Neural progenitor cell (in vitro differentiated cells): ENCODE measurements at regions not wholly inside any gene's neighbourhood (a gene's known extent, or its start where the extent isn't known, plus 50 kb on each side); places are given as distances from the start of the nearest gene placed in this dataset.

Source experiments
- DNase-seq: peaks from one replicate; pipeline ENCODE4 v3.0.0-alpha.2; 2016; ENCODE audit warnings: low spot score
- H2AFZ ChIP-seq: fragments of 200-600 bp; sonication (generic); replicated peaks from 2 replicates; pipeline ENCODE4 v1.6.1; 2016; ENCODE audit warnings: antibody characterized with exemption
- H3F3A ChIP-seq: fragments of 200-600 bp; sonication (generic); 2 replicates; pipeline ENCODE4 v1.6.1; 2016; ENCODE audit warnings: antibody characterized with exemption, low read depth
- H3K27ac ChIP-seq: fragments of 200-600 bp; sonication (generic); 2 replicates; pipeline ENCODE4 v1.5.1; 2016; ENCODE audit warnings: mild to moderate bottlenecking
- H3K27me3 ChIP-seq: fragments of 200-600 bp; sonication (generic); 2 replicates; pipeline ENCODE4 v1.6.1; 2016; ENCODE audit warnings: mild to moderate bottlenecking, moderate library complexity
- H3K36me3 ChIP-seq: fragments of 200-600 bp; sonication (generic); 2 replicates; pipeline ENCODE4 v1.5.1; 2016
- H3K4me1 ChIP-seq: fragments of 200-600 bp; sonication (generic); 2 replicates; pipeline ENCODE4 v1.6.1; 2016; ENCODE audit warnings: mixed run types
- H3K4me2 ChIP-seq: fragments of 200-600 bp; sonication (generic); 2 replicates; pipeline ENCODE4 v1.6.1; 2016
- H3K4me3 ChIP-seq: fragments of 200-600 bp; sonication (generic); 2 replicates; pipeline ENCODE4 v1.5.1; 2016
- H3K79me2 ChIP-seq: fragments of 200-600 bp; sonication (generic); 2 replicates; pipeline ENCODE4 v1.6.1; 2016; ENCODE audit warnings: low read depth
- H3K9ac ChIP-seq: fragments of 200-600 bp; sonication (generic); 2 replicates; pipeline ENCODE4 v1.6.1; 2016
- H3K9me3 ChIP-seq: fragments of 200-600 bp; sonication (generic); 2 replicates; pipeline ENCODE4 v1.5.1; 2016; ENCODE audit warnings: low read depth
- H4K20me1 ChIP-seq: fragments of 200-600 bp; sonication (generic); 2 replicates; pipeline ENCODE4 v1.6.1; 2016; ENCODE audit warnings: low read depth
- H3K27ac Mint-ChIP-seq: 3 replicates; pipeline ENCODE4 v1.8.0; 2021; ENCODE audit warnings: mixed read lengths
- H3K27me3 Mint-ChIP-seq: 2 replicates; pipeline ENCODE4 v1.8.0; 2022; ENCODE audit warnings: low read depth, mild to moderate bottlenecking, inconsistent platforms, moderate library complexity, mixed read lengths; ENCODE audit not compliant: insufficient read depth
- H3K36me3 Mint-ChIP-seq: 3 replicates; pipeline ENCODE4 v1.8.0; 2021; ENCODE audit warnings: mixed read lengths
- H3K4me1 Mint-ChIP-seq: 3 replicates; pipeline ENCODE4 v1.8.0; 2021; ENCODE audit warnings: mixed read lengths
- H3K4me3 Mint-ChIP-seq: 3 replicates; pipeline ENCODE4 v1.8.0; 2021; ENCODE audit warnings: mild to moderate bottlenecking, moderate library complexity, mixed read lengths
- H3K9me3 Mint-ChIP-seq: 3 replicates; pipeline ENCODE4 v1.8.0; 2020; ENCODE audit warnings: mixed read lengths
- CTCF ChIP-seq: fragments of 200-600 bp; sonication (generic); IDR thresholded peaks from 2 replicates; pipeline ENCODE4 v1.5.1; 2017; ENCODE audit warnings: antibody characterized with exemption, mild to moderate bottlenecking
- EZH2 ChIP-seq: fragments of 200-600 bp; sonication (generic); IDR thresholded peaks from 2 replicates; pipeline ENCODE4 v1.6.1; 2017; ENCODE audit warnings: antibody characterized with exemption, mild to moderate bottlenecking, moderate library complexity
- EZH2phosphoT487 ChIP-seq: fragments of 200-600 bp; sonication (generic); IDR thresholded peaks from 2 replicates; pipeline ENCODE4 v1.6.1; 2017; ENCODE audit warnings: antibody characterized with exemption

DNA sequence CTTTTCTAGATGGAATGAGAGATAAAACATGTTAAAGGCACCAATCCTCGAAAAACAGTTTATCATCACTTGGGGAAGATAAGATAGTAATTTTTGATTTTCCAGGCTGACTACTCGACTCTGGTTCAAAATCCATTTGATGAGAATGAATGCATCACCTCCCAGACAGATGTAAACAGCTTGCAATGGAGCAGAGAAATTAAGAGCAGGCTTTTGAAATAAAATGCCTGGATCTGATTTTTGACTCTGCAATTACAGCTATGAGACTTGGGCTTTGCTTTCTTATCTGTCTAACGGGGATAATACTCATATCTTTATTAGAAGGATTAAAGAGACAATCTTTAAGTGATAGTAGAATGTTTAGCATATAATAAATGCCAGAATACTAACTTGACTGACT is 1148.9 kb downstream of the OLFM4 start:
- H3K9me3 Mint-ChIP-seq: peaks cover 2% of the 10 kb centered on the region
- H3K4me1 Mint-ChIP-seq: peaks cover 14% of the 10 kb centered on the region
- no peaks in the 10 kb centered on the region for H3K27me3 Mint-ChIP-seq

DNA sequence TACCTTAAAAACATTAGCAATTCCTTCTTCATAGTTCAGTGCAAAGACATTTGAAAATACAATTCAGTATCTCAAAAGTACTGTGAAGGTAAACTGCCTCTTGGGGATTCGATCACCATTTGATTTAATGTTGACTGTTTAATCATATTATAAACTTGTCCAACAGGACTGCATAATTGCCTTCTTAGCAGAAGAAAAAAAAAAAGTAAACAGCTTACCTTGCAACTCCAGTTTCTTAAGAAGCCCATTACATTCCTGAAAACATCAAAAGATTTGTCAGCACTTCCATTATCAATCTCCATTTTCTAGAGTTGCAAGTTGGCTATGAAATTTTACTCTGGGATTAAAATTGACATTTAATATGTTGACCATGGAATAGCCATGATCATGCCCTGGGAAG is 1154.6 kb downstream of the OLFM4 start:
- no peak overlapping the region for H3K27ac ChIP-seq
- H3K27me3 Mint-ChIP-seq: peaks cover 3% of the 10 kb centered on the region
- H3K4me2 ChIP-seq: no peak overlapping the region
- peaks cover 11% of the 10 kb centered on the region for H3K4me1 Mint-ChIP-seq
- no peak for DNase-seq
- no peaks in the 10 kb centered on the region for H4K20me1 ChIP-seq
- no peaks in the 10 kb centered on the region for H3K9me3 Mint-ChIP-seq
- H3K9me3 ChIP-seq: no peaks in the 10 kb centered on the region
- no peaks in the 10 kb centered on the region for H3K36me3 ChIP-seq
- no peaks in the 10 kb centered on the region for H3F3A ChIP-seq
- H3K36me3 Mint-ChIP-seq: no peaks in the 10 kb centered on the region
- no peaks in the 10 kb centered on the region for H3K27me3 ChIP-seq
- H3K27ac Mint-ChIP-seq: no peak overlapping the region
- no peak overlapping the region for H2AFZ ChIP-seq
- no peaks in the 10 kb centered on the region for H3K79me2 ChIP-seq
- TF ChIP-seq EZH2phosphoT487: no peak
- TF ChIP-seq EZH2: no peak
- no peak overlapping the region for H3K4me3 Mint-ChIP-seq
- peaks cover 17% of the 10 kb centered on the region for H3K4me1 ChIP-seq
- H3K9ac ChIP-seq: no peak overlapping the region
- H3K4me3 ChIP-seq: no peak overlapping the region

More for the DNA sequence above, 1148.9 kb downstream of the OLFM4 start:
- Histone ChIP-seq H3K4me2 (no peak overlapping the region), H3K9ac (no peak overlapping the region), H3K4me3 (no peak overlapping the region), H4K20me1 (no peaks in the 10 kb centered on the region), H3K27ac (no peak overlapping the region), H3K27me3 (no peaks in the 10 kb centered on the region), H3K79me2 (no peaks in the 10 kb centered on the region), H3K9me3 (no peaks in the 10 kb centered on the region), H2AFZ (no peak overlapping the region), H3K4me1 (peaks cover 10% of the 10 kb centered on the region), H3F3A (no peaks in the 10 kb centered on the region), H3K36me3 (no peaks in the 10 kb centered on the region)
- Mint-ChIP-seq H3K4me3 (no peak overlapping the region), H3K36me3 (no peaks in the 10 kb centered on the region), H3K27ac (no peak overlapping the region)
- no peak for DNase-seq
- no peak for TF ChIP-seq CTCF
- TF ChIP-seq EZH2phosphoT487: no peak
- TF ChIP-seq EZH2: no peak

- peaks cover 11% of the 10 kb centered on the region for H3K4me1 Mint-ChIP-seq
- H3K27me3 Mint-ChIP-seq: peaks cover 3% of the 10 kb centered on the region
- no peaks in the 10 kb centered on the region for H3K27me3 ChIP-seq
- no peak overlapping the region for H3K4me2 ChIP-seq
- no peaks in the 10 kb centered on the region for H3K9me3 Mint-ChIP-seq
- no peak overlapping the region for H2AFZ ChIP-seq
- H3K4me1 ChIP-seq: peaks cover 17% of the 10 kb centered on the region
- H3K27ac ChIP-seq: no peak overlapping the region
- no peak overlapping the region for H3K27ac Mint-ChIP-seq
- H3K36me3 ChIP-seq: no peaks in the 10 kb centered on the region
- no peaks in the 10 kb centered on the region for H3K9me3 ChIP-seq
- no peaks in the 10 kb centered on the region for H3K36me3 Mint-ChIP-seq
- DNase-seq: no peak
- no peaks in the 10 kb centered on the region for H3F3A ChIP-seq
- no peak overlapping the region for H3K9ac ChIP-seq
- no peaks in the 10 kb centered on the region for H3K79me2 ChIP-seq
- H3K4me3 Mint-ChIP-seq: no peak overlapping the region
- H3K4me3 ChIP-seq: no peak overlapping the region
- H4K20me1 ChIP-seq: no peaks in the 10 kb centered on the region
- no peak for TF ChIP-seq EZH2
- no peak for TF ChIP-seq EZH2phosphoT487
- no peak for TF ChIP-seq CTCF
These were observed 1155.1 kb downstream of the OLFM4 start for GRCh38 chr13:54183728-54184127.

GRCh38 chr13:54184576-54184975 is 1156.0 kb downstream of the OLFM4 start:
- no peak overlapping the region for H3K27ac Mint-ChIP-seq
- no peak overlapping the region for H2AFZ ChIP-seq
- DNase-seq: no peak
- no peaks in the 10 kb centered on the region for H3F3A ChIP-seq
- peaks cover 3% of the 10 kb centered on the region for H3K27me3 Mint-ChIP-seq
- no peaks in the 10 kb centered on the region for H3K27me3 ChIP-seq
- no peak overlapping the region for H3K4me3 ChIP-seq
- H3K9me3 ChIP-seq: no peaks in the 10 kb centered on the region
- H3K27ac ChIP-seq: no peak overlapping the region
- H3K79me2 ChIP-seq: no peaks in the 10 kb centered on the region
- peaks cover 11% of the 10 kb centered on the region for H3K4me1 Mint-ChIP-seq
- H3K4me3 Mint-ChIP-seq: no peak overlapping the region
- H3K9me3 Mint-ChIP-seq: no peaks in the 10 kb centered on the region
- no peaks in the 10 kb centered on the region for H4K20me1 ChIP-seq
- H3K36me3 ChIP-seq: no peaks in the 10 kb centered on the region
- TF ChIP-seq EZH2 (no peak), EZH2phosphoT487 (no peak), CTCF (no peak)
- no peak overlapping the region for H3K9ac ChIP-seq
- no peak overlapping the region for H3K4me2 ChIP-seq
- no peaks in the 10 kb centered on the region for H3K36me3 Mint-ChIP-seq
- peaks cover 16% of the 10 kb centered on the region for H3K4me1 ChIP-seq
